ENCODE measurements at regions not wholly inside any gene's neighbourhood (a gene's known extent, or its start where the extent isn't known, plus 50 kb on each side); places are given as distances from the start of the nearest gene placed in this dataset.

- TF ChIP-seq CTCF (IDR thresholded peaks at IDR 0.05; ENCODE audit: low read length): no peak
- no peak for TF ChIP-seq EZH2 (optimal IDR thresholded peaks at IDR 0.05; ENCODE audit: low read depth, low read length)
- no peak for TF ChIP-seq EZH2phosphoT487 (IDR thresholded peaks at IDR 0.05; ENCODE audit: low read length)
Measured at GRCh38 chr6:156033598-156033997, 578.0 kb upstream of the NOX3 start.
